Ascending aorta (tissue), 2 donors: ENCODE measurements at regions not wholly inside any gene's neighbourhood (a gene's known extent, or its start where the extent isn't known, plus 50 kb on each side); places are given as distances from the start of the nearest gene placed in this dataset.

Experiments used
- DNase-seq, 2 donors: peaks; one replicate each; pipeline ENCODE4 v3.0.0-alpha.2; 2019; ENCODE audit warnings: low spot score in 2 of 2
- H3K27ac ChIP-seq, 2 donors: fragments of 200-600 bp; sonication (generic); one replicate each; pipeline ENCODE4 v1.5.1; 2016 to 2017; ENCODE audit warnings: mild to moderate bottlenecking in 1 of 2
- H3K27me3 ChIP-seq: fragments of 200-600 bp; sonication (generic); one replicate; pipeline ENCODE4 v1.5.1; 2017
- H3K36me3 ChIP-seq, 2 donors: fragments of 200-600 bp; sonication (generic); one replicate each; pipeline ENCODE4 v1.5.1; 2016
- H3K4me1 ChIP-seq, 2 donors: fragments of 200-600 bp; sonication (generic); one replicate each; pipeline ENCODE4 v1.5.1; 2016 to 2017; ENCODE audit warnings: mild to moderate bottlenecking in 1 of 2
- H3K4me3 ChIP-seq, 2 donors: fragments of 200-600 bp; sonication (generic); one replicate each; pipeline ENCODE4 v1.5.1; 2016 to 2017; ENCODE audit warnings: mild to moderate bottlenecking in 1 of 2
- H3K9me3 ChIP-seq, 2 donors: fragments of 200-600 bp; sonication (generic); one replicate each; pipeline ENCODE4 v1.5.1; 2016
- CTCF ChIP-seq, 3 experiments: fragments of 200-600 bp in 2 of 3; fragments of 450-650 bp in 1 of 3; sonication (generic) in 2 of 3; IDR thresholded peaks; one replicate each; pipeline ENCODE4 v1.5.1; 2016 to 2019; ENCODE audit warnings: antibody characterized with exemption in 3 of 3, mild to moderate bottlenecking in 1 of 3, moderate library complexity in 1 of 3
- intact Hi-C: fragments of 100-400 bp; cut with DNase I; formaldehyde crosslinking; loops from one replicate; pipeline ENCODE4 v1.15.1; 2023

GRCh38 chr21:31558189-31558961, 101.1 kb upstream of the SOD1 start:
- Histone ChIP-seq H3K27me3 (no peaks in the 10 kb centered on the region), H3K9me3 (no peaks in the 10 kb centered on the region), H3K27ac (no peak overlapping the region), H3K4me1 (peaks cover 0 to 3% of the 10 kb centered on the region in 2 donors), H3K36me3 (no peaks in the 10 kb centered on the region), H3K4me3 (peak overlapping the region; percentile 50 to 64)
- TF ChIP-seq CTCF (IDR thresholded peaks at IDR 0.05), result no peak
- DNase-seq, result no peak
- intact Hi-C loops, result no loop called here

GRCh38 chr21:31557421-31558188, 101.9 kb upstream of the SOD1 start:
- Histone ChIP-seq H3K4me3 (peak overlapping the region; percentile 50 to 64), H3K4me1 (peaks cover 0 to 3% of the 10 kb centered on the region in 2 donors), H3K9me3 (no peaks in the 10 kb centered on the region), H3K36me3 (no peaks in the 10 kb centered on the region), H3K27me3 (no peaks in the 10 kb centered on the region), H3K27ac (no peak overlapping the region)
- DNase-seq, result no peak
- intact Hi-C loops, result no loop called here
- TF ChIP-seq CTCF (IDR thresholded peaks at IDR 0.05), result no peak

GRCh38 chr21:31556662-31557061, 102.8 kb upstream of the SOD1 start:
- intact Hi-C loops, result no loop called here
- H3K9me3 ChIP-seq, result no peaks in the 10 kb centered on the region
- no peak overlapping the region for H3K4me3 ChIP-seq
- H3K4me1 ChIP-seq, result peaks cover 0 to 3% of the 10 kb centered on the region in 2 donors
- no peaks in the 10 kb centered on the region for H3K27me3 ChIP-seq
- H3K27ac ChIP-seq, result no peak overlapping the region
- no peak for TF ChIP-seq CTCF (IDR thresholded peaks at IDR 0.05)
- DNase-seq, result no peak
- no peaks in the 10 kb centered on the region for H3K36me3 ChIP-seq

GRCh38 chr21:31555741-31556191, 103.7 kb upstream of the SOD1 start:
- no peak overlapping the region for H3K4me3 ChIP-seq
- H3K9me3 ChIP-seq, result no peaks in the 10 kb centered on the region
- DNase-seq, result no peak
- no peak overlapping the region for H3K27ac ChIP-seq
- peaks cover 0 to 3% of the 10 kb centered on the region in 2 donors for H3K4me1 ChIP-seq
- TF ChIP-seq CTCF (IDR thresholded peaks at IDR 0.05), result no peak
- no peaks in the 10 kb centered on the region for H3K27me3 ChIP-seq
- no peaks in the 10 kb centered on the region for H3K36me3 ChIP-seq
- intact Hi-C loops, result no loop called here

GRCh38 chr21:31554511-31555022, 104.9 kb upstream of the SOD1 start:
- no peak overlapping the region for H3K4me3 ChIP-seq
- no peak overlapping the region for H3K27ac ChIP-seq

More at GRCh38 chr21:31554511-31555022, 104.9 kb upstream of the SOD1 start:
- Histone ChIP-seq H3K36me3 (no peaks in the 10 kb centered on the region), H3K4me1 (peaks cover 0 to 3% of the 10 kb centered on the region in 2 donors), H3K27me3 (no peaks in the 10 kb centered on the region), H3K9me3 (no peaks in the 10 kb centered on the region)
- TF ChIP-seq CTCF (IDR thresholded peaks at IDR 0.05), result no peak
- intact Hi-C loops, result no loop called here
- no peak for DNase-seq
